ENCODE measurements at regions not wholly inside any gene's neighbourhood (a gene's known extent, or its start where the extent isn't known, plus 50 kb on each side); places are given as distances from the start of the nearest gene placed in this dataset.
"Not testable (repeated sequence)": the region's sequence is repeated elsewhere in the genome, so short reads cannot be mapped to it uniquely, and the experiment has no call there.

DNA sequence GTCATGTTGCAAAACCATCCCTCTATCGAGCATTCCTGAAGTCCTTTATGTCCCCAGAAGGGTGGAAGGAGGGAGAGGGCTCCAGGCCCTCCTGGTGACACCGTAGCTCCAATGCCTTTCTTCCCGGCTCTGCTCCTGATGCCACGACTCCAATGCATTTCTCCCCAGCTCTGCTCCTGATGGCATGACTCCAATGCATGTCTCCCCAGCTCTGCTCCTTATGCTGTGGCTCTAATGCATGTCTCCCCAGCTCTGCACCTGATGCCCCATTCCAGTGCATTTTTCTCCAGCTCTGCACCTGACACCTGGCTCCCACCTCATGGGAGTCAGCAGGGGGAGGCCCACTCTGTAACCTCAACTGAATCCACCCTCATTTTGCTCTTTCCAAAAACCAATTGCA is 153.0 kb upstream of the SALL3 start:
- intact Hi-C loops (cut with DNase I; ENCODE audit: low total_unique reads) = no loop called here
- Histone ChIP-seq H3K27me3 (peaks cover 0 to 55% (median 0%) of the 10 kb centered on the region in 3 donors), H3K27ac (no peak overlapping the region), H3K9me3 (no peaks in the 10 kb centered on the region), H3K36me3 (no peaks in the 10 kb centered on the region), H3K4me3 (no peak overlapping the region), H3K4me1 (no peaks in the 10 kb centered on the region)
- TF ChIP-seq POLR2A (IDR thresholded peaks at IDR 0.05) = no peak
- TF ChIP-seq, protein P1, sequence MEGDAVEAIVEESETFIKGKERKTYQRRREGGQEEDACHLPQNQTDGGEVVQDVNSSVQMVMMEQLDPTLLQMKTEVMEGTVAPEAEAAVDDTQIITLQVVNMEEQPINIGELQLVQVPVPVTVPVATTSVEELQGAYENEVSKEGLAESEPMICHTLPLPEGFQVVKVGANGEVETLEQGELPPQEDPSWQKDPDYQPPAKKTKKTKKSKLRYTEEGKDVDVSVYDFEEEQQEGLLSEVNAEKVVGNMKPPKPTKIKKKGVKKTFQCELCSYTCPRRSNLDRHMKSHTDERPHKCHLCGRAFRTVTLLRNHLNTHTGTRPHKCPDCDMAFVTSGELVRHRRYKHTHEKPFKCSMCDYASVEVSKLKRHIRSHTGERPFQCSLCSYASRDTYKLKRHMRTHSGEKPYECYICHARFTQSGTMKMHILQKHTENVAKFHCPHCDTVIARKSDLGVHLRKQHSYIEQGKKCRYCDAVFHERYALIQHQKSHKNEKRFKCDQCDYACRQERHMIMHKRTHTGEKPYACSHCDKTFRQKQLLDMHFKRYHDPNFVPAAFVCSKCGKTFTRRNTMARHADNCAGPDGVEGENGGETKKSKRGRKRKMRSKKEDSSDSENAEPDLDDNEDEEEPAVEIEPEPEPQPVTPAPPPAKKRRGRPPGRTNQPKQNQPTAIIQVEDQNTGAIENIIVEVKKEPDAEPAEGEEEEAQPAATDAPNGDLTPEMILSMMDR (IDR thresholded peaks at IDR 0.05) = no peak
- TF ChIP-seq POLR2AphosphoS5 (IDR thresholded peaks at IDR 0.05) = no peak
- TF ChIP-seq EP300 (IDR thresholded peaks at IDR 0.05) = no peak
- 59 to 77% (median 70%) methylated on average over 4 of the region's 4 CpGs for WGBS, 5 donors
- no peak for DNase-seq

DNA sequence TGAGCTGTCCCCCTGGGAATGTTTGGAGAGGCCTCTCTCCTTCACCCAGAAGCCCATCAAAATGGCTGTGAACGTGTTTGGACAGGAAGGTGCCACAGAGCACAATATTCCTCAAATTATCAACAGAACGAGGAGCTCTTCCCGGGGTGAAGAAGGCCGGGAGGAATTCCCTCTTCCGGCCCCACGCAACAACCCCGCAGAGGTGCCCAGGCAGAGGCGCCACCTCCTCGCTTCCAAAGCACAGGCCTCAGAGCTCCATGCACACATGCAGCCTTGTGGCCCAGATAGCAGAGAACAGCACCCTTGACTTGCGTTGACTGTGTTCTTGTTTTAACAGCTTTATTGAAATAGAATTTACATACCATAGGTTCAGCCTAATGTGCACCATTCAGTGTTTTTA is 152.5 kb upstream of the SALL3 start:
- DNase-seq = no peak
- Histone ChIP-seq H3K9me3 (no peaks in the 10 kb centered on the region), H3K4me1 (no peaks in the 10 kb centered on the region), H3K27me3 (peaks cover 0 to 50% (median 0%) of the 10 kb centered on the region in 3 donors), H3K4me3 (no peak overlapping the region), H3K36me3 (no peaks in the 10 kb centered on the region), H3K27ac (no peak overlapping the region)
- intact Hi-C loops (cut with DNase I; ENCODE audit: low total_unique reads) = no loop called here
- TF ChIP-seq, protein P1 (IDR thresholded peaks at IDR 0.05) = no peak
- TF ChIP-seq POLR2A (IDR thresholded peaks at IDR 0.05) = no peak
- TF ChIP-seq POLR2AphosphoS5 (IDR thresholded peaks at IDR 0.05) = no peak
- TF ChIP-seq EP300 (IDR thresholded peaks at IDR 0.05) = no peak
- WGBS, 5 donors = 87 to 91% (median 91%) methylated on average over 9 to 10 of the region's 10 CpGs

DNA sequence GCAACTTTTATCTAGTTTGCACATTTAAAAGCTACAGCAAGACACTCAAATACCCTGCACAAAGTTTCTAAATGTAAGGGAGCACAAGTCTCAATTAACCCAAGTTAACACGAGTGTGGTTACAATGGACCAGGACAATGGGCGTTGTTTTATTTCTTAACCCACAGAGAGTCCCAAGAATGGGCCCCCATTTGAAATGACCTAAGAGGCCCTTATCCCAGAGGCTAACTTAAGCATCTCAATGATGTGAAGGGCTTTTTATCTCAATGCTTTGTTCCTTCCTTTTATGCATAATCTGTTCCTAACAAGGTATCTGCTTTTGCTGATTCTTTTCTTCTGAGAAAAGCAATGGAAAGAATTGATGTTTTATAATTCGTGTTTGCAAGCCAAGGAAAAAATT is 151.5 kb upstream of the SALL3 start:
- Histone ChIP-seq H3K27me3 (peaks cover 0 to 45% (median 0%) of the 10 kb centered on the region in 3 donors), H3K27ac (no peak overlapping the region), H3K4me3 (no peak overlapping the region), H3K9me3 (no peaks in the 10 kb centered on the region), H3K4me1 (no peaks in the 10 kb centered on the region), H3K36me3 (no peaks in the 10 kb centered on the region)
- DNase-seq = no peak
- intact Hi-C loops (cut with DNase I; ENCODE audit: low total_unique reads) = no loop called here
- WGBS, 5 donors = 54 to 67% (median 59%) methylated on average over 3 of the region's 3 CpGs
- TF ChIP-seq EP300 (IDR thresholded peaks at IDR 0.05) (no peak), POLR2AphosphoS5 (IDR thresholded peaks at IDR 0.05) (no peak), POLR2A (IDR thresholded peaks at IDR 0.05) (no peak)
- TF ChIP-seq, protein P1 (IDR thresholded peaks at IDR 0.05) = no peak

DNA sequence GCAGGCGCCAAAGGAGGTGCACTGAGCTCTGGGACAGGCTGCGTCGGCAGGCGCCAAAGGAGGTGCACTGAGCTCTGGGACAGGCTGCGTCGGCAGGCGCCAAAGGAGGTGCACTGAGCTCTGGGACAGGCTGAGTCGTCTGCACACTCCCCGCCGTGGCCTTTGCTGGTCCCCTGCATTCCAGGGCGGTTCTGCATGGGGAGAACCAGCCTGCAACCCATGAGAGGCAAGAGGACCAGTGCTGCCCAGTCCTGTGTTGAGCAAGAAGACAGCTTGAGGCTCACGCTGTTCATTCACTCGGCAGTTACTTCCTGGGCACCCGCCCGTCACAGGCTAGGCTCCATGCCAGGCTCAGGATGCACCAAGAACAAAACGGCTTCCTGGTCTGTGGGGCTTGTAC is 150.6 kb upstream of the SALL3 start:
- DNase-seq; H3K36me3 ChIP-seq; H3K9me3 ChIP-seq; H3K4me3 ChIP-seq; intact Hi-C loops (cut with DNase I; ENCODE audit: low total_unique reads); H3K4me1 ChIP-seq; H3K27ac ChIP-seq: not testable (repeated sequence)
- 60 to 71% (median 64%) methylated on average over 7 to 16 of the region's 16 CpGs for WGBS, 5 donors
- peaks cover 0 to 44% (median 0%) of the 10 kb centered on the region in 3 donors for H3K27me3 ChIP-seq

DNA sequence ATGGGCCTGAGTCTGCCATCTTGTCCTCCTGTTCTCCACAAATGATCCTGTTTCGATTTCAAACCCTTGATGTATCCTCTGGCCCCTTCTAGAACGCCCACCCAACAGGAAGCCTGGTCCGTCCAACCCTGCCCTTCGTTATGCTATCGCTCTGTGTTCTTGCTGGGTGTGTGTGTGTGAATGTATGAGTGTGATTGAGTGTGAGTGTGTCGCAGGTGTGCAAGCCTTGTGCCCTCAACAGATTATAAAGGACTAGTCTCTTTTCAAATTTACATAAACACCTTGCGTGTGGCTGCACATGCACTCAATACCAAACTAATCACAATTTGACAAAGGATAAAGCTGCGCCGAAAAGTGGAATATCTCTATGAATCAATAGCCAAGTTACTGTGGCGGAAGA is 149.5 kb upstream of the SALL3 start:
- no peaks in the 10 kb centered on the region for H3K4me1 ChIP-seq
- H3K9me3 ChIP-seq = no peaks in the 10 kb centered on the region
- peaks cover 0 to 44% (median 0%) of the 10 kb centered on the region in 3 donors for H3K27me3 ChIP-seq
- TF ChIP-seq EP300 (IDR thresholded peaks at IDR 0.05) = no peak
- TF ChIP-seq POLR2AphosphoS5 (IDR thresholded peaks at IDR 0.05) = no peak
- TF ChIP-seq POLR2A (IDR thresholded peaks at IDR 0.05) = no peak
- TF ChIP-seq, protein P1 (IDR thresholded peaks at IDR 0.05) = no peak
- no peak overlapping the region for H3K4me3 ChIP-seq
- intact Hi-C loops (cut with DNase I; ENCODE audit: low total_unique reads) = no loop called here
- 88 to 92% (median 90%) methylated on average over 10 of the region's 10 CpGs for WGBS, 5 donors
- DNase-seq = no peak
- no peaks in the 10 kb centered on the region for H3K36me3 ChIP-seq
- H3K27ac ChIP-seq = no peak overlapping the region
